Fibroblast of lung (primary cell): ENCODE measurements at regions not wholly inside any gene's neighbourhood (a gene's known extent, or its start where the extent isn't known, plus 50 kb on each side); places are given as distances from the start of the nearest gene placed in this dataset.

Experiments used
- DNase-seq, 2 donors: peaks; one replicate each; pipeline versions ENCODE4 v3.0.0 to v3.0.0-alpha.2; 2010; ENCODE audit warnings: low read depth in 2 of 2
- H2AFZ ChIP-seq: 2 replicates; pipeline ENCODE4 v1.5.1; 2012; ENCODE audit warnings: low read length, control low read depth, inconsistent platforms
- H3K27ac ChIP-seq: 2 replicates; pipeline ENCODE4 v1.5.1; 2011; ENCODE audit warnings: low read length, control low read depth; ENCODE audit not compliant: insufficient read depth
- H3K27me3 ChIP-seq: 2 replicates; pipeline ENCODE4 v1.5.1; 2011; ENCODE audit warnings: mild to moderate bottlenecking, low read length; ENCODE audit not compliant: control insufficient read depth, insufficient read depth
- H3K36me3 ChIP-seq: 2 replicates; pipeline ENCODE4 v1.5.1; 2011; ENCODE audit warnings: low read length; ENCODE audit not compliant: control insufficient read depth, insufficient read depth
- H3K4me1 ChIP-seq: 2 replicates; pipeline ENCODE4 v1.5.1; 2011; ENCODE audit warnings: low read length; ENCODE audit not compliant: control insufficient read depth, insufficient read depth; ENCODE audit errors: extremely low read depth
- H3K4me2 ChIP-seq: 2 replicates; pipeline ENCODE4 v1.5.1; 2011; ENCODE audit warnings: low read length, control low read depth; ENCODE audit not compliant: insufficient read depth; ENCODE audit errors: extremely low read depth
- H3K4me3 ChIP-seq, 4 experiments: fragments of 200-600 bp in 1 of 4; sonication (generic) in 1 of 4; replicated peaks in 1 of 4; 2 replicates each; pipeline ENCODE4 v1.5.1; 2011 to 2016; ENCODE audit warnings: low read length in 4 of 4, low read depth in 3 of 4, mild to moderate bottlenecking in 3 of 4, control low read depth in 2 of 4, inconsistent platforms in 1 of 4, mixed read lengths in 1 of 4; ENCODE audit not compliant: insufficient read depth in 1 of 4; ENCODE audit errors: control extremely low read depth in 1 of 4
- H3K79me2 ChIP-seq: 2 replicates; pipeline ENCODE4 v1.5.1; 2012; ENCODE audit warnings: mild to moderate bottlenecking, low read length, inconsistent platforms; ENCODE audit not compliant: control insufficient read depth, insufficient read depth
- H3K9ac ChIP-seq: 2 replicates; pipeline ENCODE4 v1.5.1; 2011; ENCODE audit warnings: mild to moderate bottlenecking, low read length, control low read depth; ENCODE audit not compliant: insufficient read depth
- H3K9me3 ChIP-seq: 2 replicates; pipeline ENCODE4 v1.5.1; 2012; ENCODE audit warnings: low read depth, low read length; ENCODE audit not compliant: control insufficient read depth, insufficient read depth
- H4K20me1 ChIP-seq: 2 replicates; pipeline ENCODE4 v1.5.1; 2011; ENCODE audit warnings: low read length; ENCODE audit not compliant: control insufficient read depth, insufficient read depth; ENCODE audit errors: extremely low read depth
- EZH2 ChIP-seq: IDR thresholded peaks from 2 replicates; pipeline ENCODE4 v1.5.1; 2012; ENCODE audit warnings: low read length, control low read depth, mild to moderate bottlenecking; ENCODE audit errors: missing control alignments
- TF ChIP-seq, protein P1 (sequence below), 2 donors: IDR thresholded peaks in 1 of 2; conservative IDR thresholded peaks in 1 of 2; 1 replicate in 1 of 2; 2 replicates in 1 of 2; pipeline ENCODE4 v1.5.1; 2011 to 2012; ENCODE audit warnings: low read length in 2 of 2, control low read depth in 1 of 2, inconsistent platforms in 1 of 2, low read depth in 1 of 2, mild to moderate bottlenecking in 1 of 2

DNA sequence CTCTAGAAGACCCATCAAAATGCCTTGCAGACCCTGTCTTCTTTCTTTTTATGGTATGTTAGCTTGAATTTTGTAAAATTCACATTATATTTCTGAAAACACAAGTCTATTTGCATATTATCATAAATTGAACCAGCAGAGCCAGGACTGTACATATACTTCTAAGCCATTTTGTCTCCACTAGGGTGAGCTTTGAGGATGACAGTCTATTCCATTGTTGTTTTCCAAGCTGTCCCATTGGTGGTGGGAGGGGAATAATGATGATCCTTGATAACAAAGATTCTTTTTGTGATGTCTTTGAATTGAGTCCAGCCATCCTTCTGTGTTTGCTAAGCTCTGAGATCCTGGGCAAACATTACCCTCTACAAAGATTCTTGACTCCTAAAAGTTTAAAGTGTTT lies 359.3 kb upstream of the PCDH20 start:
- H3K4me2 ChIP-seq: no peak overlapping the region
- H3K9me3 ChIP-seq: no peaks in the 10 kb centered on the region
- no peak for TF ChIP-seq EZH2
- TF ChIP-seq, protein P1, sequence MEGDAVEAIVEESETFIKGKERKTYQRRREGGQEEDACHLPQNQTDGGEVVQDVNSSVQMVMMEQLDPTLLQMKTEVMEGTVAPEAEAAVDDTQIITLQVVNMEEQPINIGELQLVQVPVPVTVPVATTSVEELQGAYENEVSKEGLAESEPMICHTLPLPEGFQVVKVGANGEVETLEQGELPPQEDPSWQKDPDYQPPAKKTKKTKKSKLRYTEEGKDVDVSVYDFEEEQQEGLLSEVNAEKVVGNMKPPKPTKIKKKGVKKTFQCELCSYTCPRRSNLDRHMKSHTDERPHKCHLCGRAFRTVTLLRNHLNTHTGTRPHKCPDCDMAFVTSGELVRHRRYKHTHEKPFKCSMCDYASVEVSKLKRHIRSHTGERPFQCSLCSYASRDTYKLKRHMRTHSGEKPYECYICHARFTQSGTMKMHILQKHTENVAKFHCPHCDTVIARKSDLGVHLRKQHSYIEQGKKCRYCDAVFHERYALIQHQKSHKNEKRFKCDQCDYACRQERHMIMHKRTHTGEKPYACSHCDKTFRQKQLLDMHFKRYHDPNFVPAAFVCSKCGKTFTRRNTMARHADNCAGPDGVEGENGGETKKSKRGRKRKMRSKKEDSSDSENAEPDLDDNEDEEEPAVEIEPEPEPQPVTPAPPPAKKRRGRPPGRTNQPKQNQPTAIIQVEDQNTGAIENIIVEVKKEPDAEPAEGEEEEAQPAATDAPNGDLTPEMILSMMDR (conservative IDR thresholded peaks at IDR 0.05 in 1 of 2, IDR thresholded peaks at IDR 0.05 in 1 of 2; ENCODE audit: low read depth in 1 of 2, low read length in 2 of 2): no peak
- no peaks in the 10 kb centered on the region for H3K27me3 ChIP-seq
- H3K4me1 ChIP-seq: no peaks in the 10 kb centered on the region
- no peaks in the 10 kb centered on the region for H4K20me1 ChIP-seq
- DNase-seq: no peak
- no peaks in the 10 kb centered on the region for H3K36me3 ChIP-seq
- H3K27ac ChIP-seq: no peak overlapping the region
- H3K9ac ChIP-seq: no peak overlapping the region
- H2AFZ ChIP-seq: no peak overlapping the region
- no peak overlapping the region for H3K4me3 ChIP-seq
- H3K79me2 ChIP-seq: no peaks in the 10 kb centered on the region

DNA sequence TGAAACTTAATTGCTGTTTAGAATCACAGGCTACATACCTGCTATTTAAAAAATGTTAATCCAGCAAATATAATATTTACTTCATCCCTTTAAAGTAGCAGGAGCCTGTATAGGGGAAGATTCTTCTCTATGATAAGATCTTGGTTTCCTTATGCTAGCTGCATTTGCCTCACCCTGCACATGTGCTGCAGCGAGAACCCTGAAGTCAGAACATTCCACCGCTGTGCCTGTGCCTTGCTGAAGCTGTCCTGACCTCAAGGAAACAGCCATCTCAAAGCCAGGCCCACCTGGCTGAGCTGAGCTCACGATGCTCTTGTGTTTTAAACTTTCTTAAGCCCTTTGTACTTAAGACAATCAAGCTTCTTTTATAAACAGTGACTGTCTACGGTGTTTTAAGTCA lies 355.0 kb upstream of the PCDH20 start:
- Histone ChIP-seq H2AFZ (no peak overlapping the region), H3K4me1 (no peaks in the 10 kb centered on the region), H3K9ac (no peak overlapping the region), H3K36me3 (no peaks in the 10 kb centered on the region), H3K27ac (no peak overlapping the region), H3K4me2 (no peak overlapping the region), H3K9me3 (no peaks in the 10 kb centered on the region), H3K27me3 (no peaks in the 10 kb centered on the region), H3K4me3 (no peak overlapping the region), H4K20me1 (no peaks in the 10 kb centered on the region), H3K79me2 (no peaks in the 10 kb centered on the region)
- TF ChIP-seq EZH2: no peak
- TF ChIP-seq, protein P1 (conservative IDR thresholded peaks at IDR 0.05 in 1 of 2, IDR thresholded peaks at IDR 0.05 in 1 of 2; ENCODE audit: low read depth in 1 of 2, low read length in 2 of 2): no peak
- DNase-seq: no peak

- Histone ChIP-seq H3K9ac (no peak overlapping the region), H3K27me3 (no peaks in the 10 kb centered on the region), H3K4me3 (no peak overlapping the region), H3K27ac (no peak overlapping the region), H3K9me3 (no peaks in the 10 kb centered on the region), H4K20me1 (no peaks in the 10 kb centered on the region), H3K36me3 (no peaks in the 10 kb centered on the region), H2AFZ (no peak overlapping the region), H3K4me2 (no peak overlapping the region), H3K79me2 (no peaks in the 10 kb centered on the region), H3K4me1 (no peaks in the 10 kb centered on the region)
- DNase-seq: no peak
- no peak for TF ChIP-seq EZH2
- TF ChIP-seq, protein P1 (conservative IDR thresholded peaks at IDR 0.05 in 1 of 2, IDR thresholded peaks at IDR 0.05 in 1 of 2; ENCODE audit: low read depth in 1 of 2, low read length in 2 of 2): no peak
These were observed 352.5 kb upstream of the PCDH20 start for GRCh38 chr13:61768175-61768574.
